Activated naive CD4-positive, alpha-beta T cell treated with anti-CD3 and anti-CD28 coated beads for 36 hours (primary cell): ENCODE measurements at regions not wholly inside any gene's neighbourhood (a gene's known extent, or its start where the extent isn't known, plus 50 kb on each side); places are given as distances from the start of the nearest gene placed in this dataset.

Experiments used
- CTCF ChIA-PET: fragments of 350-600 bp; sonication (Branson Sonifier 250); formaldehyde crosslinking; loops from one replicate; lab custom pipeline; 2021; ENCODE audit warnings: antibody characterized with exemption; lab: Charles Lee
- DNase-seq: peaks from one replicate; pipeline ENCODE4 v3.0.0-alpha.2; 2020
- H3K27ac Mint-ChIP-seq: one replicate; pipeline ENCODE4 v1.8.0; 2021; ENCODE audit warnings: mild to moderate bottlenecking, mixed read lengths
- H3K27me3 Mint-ChIP-seq: one replicate; pipeline ENCODE4 v1.8.0; 2021; ENCODE audit warnings: low read depth, mixed read lengths
- H3K36me3 Mint-ChIP-seq: one replicate; pipeline ENCODE4 v1.8.0; 2021; ENCODE audit warnings: low read depth, mixed read lengths
- H3K4me1 Mint-ChIP-seq: one replicate; pipeline ENCODE4 v1.8.0; 2021; ENCODE audit warnings: low read depth, mixed read lengths
- H3K4me3 Mint-ChIP-seq: one replicate; pipeline ENCODE4 v1.8.0; 2021; ENCODE audit warnings: mild to moderate bottlenecking, moderate library complexity, mixed read lengths
- H3K9me3 Mint-ChIP-seq: one replicate; pipeline ENCODE4 v1.8.0; 2021; ENCODE audit warnings: mixed read lengths
- intact Hi-C: fragments of 100-400 bp; cut with micrococcal nuclease; formaldehyde crosslinking; loops from one replicate; pipeline ENCODE4 v1.15.1; 2023

- H3K36me3 Mint-ChIP-seq: no peaks in the 10 kb centered on the region
- H3K27ac Mint-ChIP-seq: no peak overlapping the region
- H3K9me3 Mint-ChIP-seq: peaks cover 6% of the 10 kb centered on the region
- DNase-seq: no peak
- no peaks in the 10 kb centered on the region for H3K27me3 Mint-ChIP-seq
- intact Hi-C loops: no loop called here
- CTCF ChIA-PET: no interaction called here
- no peaks in the 10 kb centered on the region for H3K4me1 Mint-ChIP-seq
- H3K4me3 Mint-ChIP-seq: no peak overlapping the region
Measured at GRCh38 chr5:63262185-63262981, 683.8 kb downstream of the LRRC70 start.

- DNase-seq: no peak
- Mint-ChIP-seq H3K4me1 (no peaks in the 10 kb centered on the region), H3K9me3 (peaks cover 6% of the 10 kb centered on the region), H3K36me3 (no peaks in the 10 kb centered on the region), H3K27ac (no peak overlapping the region), H3K4me3 (no peak overlapping the region), H3K27me3 (no peaks in the 10 kb centered on the region)
- intact Hi-C loops: no loop called here
- CTCF ChIA-PET: interaction anchor here (0.7 kb wide), 1 partner anchor 42 kb away, joined by 3 read pairs; no protein-coding TSS in a partner anchor
Measured at GRCh38 chr5:63261695-63262094, 683.1 kb downstream of the LRRC70 start.

DNA sequence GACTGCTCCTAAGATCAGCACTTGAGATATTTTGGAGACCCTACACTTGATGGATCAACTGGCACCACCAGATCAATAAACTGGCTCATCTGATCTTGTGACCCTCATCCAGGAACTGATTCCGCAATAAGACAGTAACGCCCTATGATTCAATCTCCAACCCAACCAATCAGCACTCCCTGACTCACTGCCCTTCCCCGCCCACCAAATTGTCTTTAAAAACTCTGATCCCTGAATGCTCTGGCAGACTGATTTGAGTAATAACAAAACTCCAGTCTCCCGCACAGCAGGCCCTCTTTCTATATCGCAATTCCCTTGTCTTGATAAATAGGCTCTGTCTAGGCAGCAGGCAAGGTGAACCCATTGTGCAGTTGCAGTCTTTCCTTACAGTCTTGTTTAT lies 677.0 kb downstream of the LRRC70 start:
- no peak for DNase-seq
- Mint-ChIP-seq H3K27me3 (no peaks in the 10 kb centered on the region), H3K9me3 (peaks cover 9% of the 10 kb centered on the region), H3K4me1 (no peaks in the 10 kb centered on the region), H3K4me3 (no peak overlapping the region), H3K27ac (no peak overlapping the region), H3K36me3 (no peaks in the 10 kb centered on the region)
- CTCF ChIA-PET: no interaction called here
- intact Hi-C loops: no loop called here

DNA sequence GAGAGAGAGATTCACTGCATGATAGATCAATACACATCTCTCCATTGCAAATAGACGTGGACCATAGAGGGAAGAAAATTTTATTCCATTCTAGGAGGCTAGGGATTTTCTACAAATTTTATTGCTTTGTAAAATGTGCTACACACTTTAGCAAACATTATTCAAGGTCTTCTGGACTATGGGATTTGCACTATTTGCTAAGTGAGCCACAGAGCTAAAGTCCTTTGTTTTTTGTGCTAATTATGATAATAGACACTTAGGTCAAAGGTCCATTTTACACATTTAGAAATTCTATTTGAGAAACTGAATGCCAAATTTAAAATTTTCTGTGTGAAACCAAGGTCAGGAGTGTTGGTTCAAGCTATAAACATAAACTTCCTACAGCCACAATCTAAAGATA lies 672.3 kb downstream of the LRRC70 start:
- no peak for DNase-seq
- CTCF ChIA-PET: no interaction called here
- no peaks in the 10 kb centered on the region for H3K4me1 Mint-ChIP-seq
- peaks cover 7% of the 10 kb centered on the region for H3K9me3 Mint-ChIP-seq
- H3K27me3 Mint-ChIP-seq: no peaks in the 10 kb centered on the region
- intact Hi-C loops: no loop called here
- no peak overlapping the region for H3K4me3 Mint-ChIP-seq
- no peak overlapping the region for H3K27ac Mint-ChIP-seq
- H3K36me3 Mint-ChIP-seq: no peaks in the 10 kb centered on the region

- intact Hi-C loops: no loop called here
- no peaks in the 10 kb centered on the region for H3K4me1 Mint-ChIP-seq
- DNase-seq: no peak
- H3K27ac Mint-ChIP-seq: no peak overlapping the region
- peaks cover 3% of the 10 kb centered on the region for H3K9me3 Mint-ChIP-seq
- CTCF ChIA-PET: interaction anchor here (0.5 kb wide), 1 partner anchor 151 kb away, joined by 3 read pairs; no protein-coding TSS in a partner anchor
- no peak overlapping the region for H3K4me3 Mint-ChIP-seq
- no peaks in the 10 kb centered on the region for H3K27me3 Mint-ChIP-seq
- H3K36me3 Mint-ChIP-seq: no peaks in the 10 kb centered on the region
Measured at GRCh38 chr5:63249960-63250359, 671.3 kb downstream of the LRRC70 start.

DNA sequence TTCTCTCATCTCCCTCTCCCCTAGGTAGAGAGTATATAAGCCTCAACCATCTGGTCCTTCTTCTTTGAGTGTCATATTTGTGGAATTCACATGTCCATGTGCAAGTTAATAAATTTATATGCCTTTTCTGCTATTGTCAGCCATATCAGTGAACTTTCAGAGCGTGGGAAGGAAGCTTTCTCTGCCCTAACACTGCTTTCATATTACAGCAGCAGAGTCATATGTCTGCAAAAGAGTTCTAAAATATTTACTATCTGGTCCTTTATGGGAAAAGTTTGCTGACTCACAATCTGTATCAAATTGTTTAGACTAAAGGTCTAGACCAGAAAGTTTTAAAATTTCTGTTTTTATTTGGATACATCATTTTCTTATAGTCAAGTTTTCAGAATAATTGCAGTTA lies 669.0 kb downstream of the LRRC70 start:
- Mint-ChIP-seq H3K4me1 (no peaks in the 10 kb centered on the region), H3K27ac (no peak overlapping the region), H3K27me3 (no peaks in the 10 kb centered on the region), H3K9me3 (peaks cover 3% of the 10 kb centered on the region), H3K36me3 (no peaks in the 10 kb centered on the region), H3K4me3 (no peak overlapping the region)
- DNase-seq: no peak
- CTCF ChIA-PET: no interaction called here
- intact Hi-C loops: no loop called here

DNA sequence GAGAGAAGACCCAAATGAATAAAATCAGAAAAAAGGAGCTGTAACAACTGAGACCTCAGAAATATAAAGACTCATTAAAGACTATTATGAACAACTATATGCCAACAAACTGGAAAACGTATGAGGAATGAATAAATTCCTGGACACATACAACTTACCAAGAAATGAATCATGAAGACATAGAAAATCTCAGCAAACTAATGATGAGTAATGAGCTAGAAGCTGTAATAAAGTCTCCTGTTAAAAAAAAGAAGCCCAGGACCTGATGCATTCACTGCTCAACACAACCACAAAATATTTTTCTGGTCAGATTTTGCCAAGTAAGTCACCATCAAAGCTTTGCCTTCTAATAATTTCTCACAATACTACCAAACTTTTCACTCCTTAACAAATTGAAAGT lies 666.7 kb downstream of the LRRC70 start:
- H3K27ac Mint-ChIP-seq: no peak overlapping the region

GRCh38 chr5:63240063-63240755 lies 661.6 kb downstream of the LRRC70 start:
- no peak overlapping the region for H3K27ac Mint-ChIP-seq
- CTCF ChIA-PET: interaction anchor here (0.7 kb wide), 1 partner anchor 668 kb away, joined by 3 read pairs; no protein-coding TSS in a partner anchor
- peaks cover 3% of the 10 kb centered on the region for H3K9me3 Mint-ChIP-seq
- H3K27me3 Mint-ChIP-seq: no peaks in the 10 kb centered on the region
- H3K4me3 Mint-ChIP-seq: no peak overlapping the region
- H3K36me3 Mint-ChIP-seq: no peaks in the 10 kb centered on the region
- intact Hi-C loops: no loop called here
- no peak for DNase-seq
- H3K4me1 Mint-ChIP-seq: no peaks in the 10 kb centered on the region

More for the DNA sequence above, 666.7 kb downstream of the LRRC70 start:
- Mint-ChIP-seq H3K4me1 (no peaks in the 10 kb centered on the region), H3K4me3 (no peak overlapping the region), H3K27me3 (no peaks in the 10 kb centered on the region), H3K9me3 (peaks cover 3% of the 10 kb centered on the region), H3K36me3 (no peaks in the 10 kb centered on the region)
- CTCF ChIA-PET: no interaction called here
- intact Hi-C loops: no loop called here
- DNase-seq: no peak

- DNase-seq: no peak
- Mint-ChIP-seq H3K9me3 (peaks cover 1% of the 10 kb centered on the region), H3K27ac (no peak overlapping the region), H3K4me3 (no peak overlapping the region), H3K36me3 (no peaks in the 10 kb centered on the region), H3K4me1 (no peaks in the 10 kb centered on the region), H3K27me3 (no peaks in the 10 kb centered on the region)
- CTCF ChIA-PET: no interaction called here
- intact Hi-C loops: no loop called here
Measured at GRCh38 chr5:63233911-63234310, 655.3 kb downstream of the LRRC70 start.

- H3K9me3 Mint-ChIP-seq: peaks cover 1% of the 10 kb centered on the region
- H3K27ac Mint-ChIP-seq: no peak overlapping the region
- H3K4me3 Mint-ChIP-seq: no peak overlapping the region
- intact Hi-C loops: no loop called here
- H3K4me1 Mint-ChIP-seq: no peaks in the 10 kb centered on the region
- CTCF ChIA-PET: no interaction called here
- no peak for DNase-seq
- no peaks in the 10 kb centered on the region for H3K36me3 Mint-ChIP-seq
- no peaks in the 10 kb centered on the region for H3K27me3 Mint-ChIP-seq
Measured at GRCh38 chr5:63233361-63233760, 654.7 kb downstream of the LRRC70 start.

DNA sequence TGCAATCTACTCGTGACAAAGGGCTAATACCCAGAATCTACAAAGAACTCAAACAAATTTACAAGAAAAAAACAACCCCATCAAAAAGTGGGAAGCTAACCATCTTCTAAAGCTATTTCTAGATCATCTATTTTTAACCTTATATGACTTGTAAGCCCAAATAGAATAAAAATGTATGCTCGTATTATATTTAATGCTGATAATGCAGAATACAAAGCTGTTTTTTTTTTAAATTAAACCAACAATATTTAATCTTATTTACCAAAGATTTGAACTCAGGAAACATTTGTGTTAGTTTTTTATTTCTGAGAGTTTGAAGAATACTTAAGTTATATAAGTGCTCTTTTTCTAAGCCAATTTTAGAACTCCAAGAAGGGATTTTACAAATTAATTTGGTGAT lies 652.1 kb downstream of the LRRC70 start:
- Mint-ChIP-seq H3K36me3 (no peaks in the 10 kb centered on the region), H3K9me3 (peaks cover 1% of the 10 kb centered on the region), H3K27me3 (peaks cover 2% of the 10 kb centered on the region), H3K4me1 (no peaks in the 10 kb centered on the region), H3K4me3 (no peak overlapping the region), H3K27ac (no peak overlapping the region)
- intact Hi-C loops: no loop called here
- CTCF ChIA-PET: no interaction called here
- no peak for DNase-seq

DNA sequence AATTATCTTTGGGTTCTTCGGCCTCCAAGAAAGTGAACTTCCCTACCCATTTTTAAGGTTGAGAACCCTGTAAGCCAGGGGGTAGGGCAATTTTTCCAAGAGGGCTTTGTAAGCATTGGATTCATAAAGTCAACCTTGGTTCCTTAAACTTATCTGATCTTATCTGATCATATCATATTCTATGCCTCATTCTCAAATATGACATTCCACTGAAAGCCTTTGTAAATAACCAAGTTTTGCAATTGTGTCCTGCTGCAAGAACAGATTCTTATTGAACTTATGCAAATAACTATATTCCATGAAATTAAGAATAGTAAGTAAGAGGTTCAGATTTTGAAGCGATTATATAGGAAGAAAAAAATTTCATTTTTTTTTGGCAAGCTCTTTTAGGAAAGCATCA lies 649.5 kb downstream of the LRRC70 start:
- Mint-ChIP-seq H3K9me3 (no peaks in the 10 kb centered on the region), H3K36me3 (no peaks in the 10 kb centered on the region), H3K4me3 (no peak overlapping the region), H3K27ac (no peak overlapping the region), H3K27me3 (peaks cover 2% of the 10 kb centered on the region), H3K4me1 (no peaks in the 10 kb centered on the region)
- CTCF ChIA-PET: no interaction called here
- no peak for DNase-seq
- intact Hi-C loops: no loop called here

DNA sequence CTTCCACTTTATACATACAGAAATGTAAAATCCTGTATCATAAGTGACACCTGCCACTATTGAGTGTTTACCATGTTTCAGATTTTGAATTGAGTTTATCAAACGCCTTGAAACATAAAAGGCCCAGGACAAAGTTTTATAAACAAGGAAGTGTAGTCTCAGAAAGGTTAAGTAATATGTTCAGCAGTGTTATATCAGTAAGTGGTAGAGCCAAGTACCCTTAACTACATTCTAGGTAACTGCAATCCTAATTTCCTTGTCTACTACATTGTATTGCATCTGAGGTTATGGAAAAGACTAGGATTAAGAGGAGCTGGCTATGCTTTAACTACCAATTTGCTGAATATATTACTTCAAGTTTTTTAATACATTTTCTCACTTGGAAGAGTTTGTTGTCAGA lies 641.6 kb downstream of the LRRC70 start:
- no peak for DNase-seq
- intact Hi-C loops: no loop called here
- no peak overlapping the region for H3K27ac Mint-ChIP-seq
- no peak overlapping the region for H3K4me3 Mint-ChIP-seq
- no peaks in the 10 kb centered on the region for H3K4me1 Mint-ChIP-seq
- CTCF ChIA-PET: interaction anchor here (0.6 kb wide), 1 partner anchor 41 kb away, joined by 3 read pairs; no protein-coding TSS in a partner anchor
- H3K36me3 Mint-ChIP-seq: no peaks in the 10 kb centered on the region
- no peaks in the 10 kb centered on the region for H3K9me3 Mint-ChIP-seq
- H3K27me3 Mint-ChIP-seq: no peaks in the 10 kb centered on the region
